Daoy (cell line): ENCODE measurements at regions not wholly inside any gene's neighbourhood (a gene's known extent, or its start where the extent isn't known, plus 50 kb on each side); places are given as distances from the start of the nearest gene placed in this dataset.

ENCODE experiments used
- DNase-seq: peaks from one replicate; pipeline ENCODE4 v3.0.0-alpha.2; 2015; ENCODE audit warnings: low read depth

GRCh38 chr1:58890609-58891008, 106.8 kb upstream of the JUN start:
- no peak for DNase-seq

- no peak for DNase-seq
Measured at GRCh38 chr1:58891347-58891746, 107.5 kb upstream of the JUN start.

DNA sequence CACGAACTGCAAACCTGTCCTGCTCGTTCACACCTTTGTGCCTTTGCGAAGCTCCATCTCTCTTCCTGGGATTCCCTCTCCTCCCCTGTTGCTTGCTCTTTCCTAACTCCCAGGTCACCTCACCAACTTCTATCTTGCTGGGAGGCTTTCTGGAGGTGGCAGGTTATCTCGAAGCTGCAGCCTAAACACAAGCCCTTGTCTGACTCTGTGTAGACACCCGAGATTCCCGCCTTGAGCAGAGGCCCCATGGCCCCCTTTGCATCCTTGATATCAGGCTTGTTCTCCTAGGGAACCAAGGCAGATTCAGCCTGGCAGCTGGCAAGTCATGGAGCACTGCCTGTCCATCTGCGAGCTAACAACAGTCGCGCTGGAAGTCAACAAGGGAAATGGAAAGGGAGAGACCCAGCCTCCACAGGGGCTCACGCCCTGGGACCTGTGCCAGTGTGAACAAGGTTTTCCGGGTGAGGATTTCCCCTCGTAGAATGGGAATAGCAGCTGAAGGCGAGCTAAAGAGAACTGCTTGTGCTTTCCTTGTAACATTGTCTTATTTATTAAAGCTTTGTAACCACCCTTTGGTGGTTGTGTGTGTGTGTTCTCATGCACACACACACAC, 109.5 kb upstream of the JUN start:
- DNase-seq: no peak

DNA sequence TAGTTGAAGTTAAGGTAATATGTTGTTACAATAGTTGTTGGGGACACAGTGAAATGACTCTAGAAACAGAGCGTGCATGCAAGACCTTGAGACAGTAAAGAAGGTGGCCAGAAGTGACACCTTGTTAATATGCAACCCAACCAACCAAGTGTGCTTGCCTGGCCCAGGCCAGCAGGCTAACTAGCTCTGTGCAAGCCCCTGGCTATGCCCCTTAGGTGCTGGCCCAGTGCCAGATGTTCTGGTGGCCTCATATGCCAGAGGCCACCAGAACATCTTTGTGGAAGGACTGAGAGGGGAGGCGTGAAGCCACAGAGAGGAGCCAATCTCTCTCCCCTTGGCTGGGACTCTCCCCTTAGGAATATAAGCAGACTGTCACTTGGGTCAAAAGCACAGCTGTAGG, 111.2 kb upstream of the JUN start:
- no peak for DNase-seq

GRCh38 chr1:58895559-58896145, 111.8 kb upstream of the JUN start:
- no peak for DNase-seq

DNA sequence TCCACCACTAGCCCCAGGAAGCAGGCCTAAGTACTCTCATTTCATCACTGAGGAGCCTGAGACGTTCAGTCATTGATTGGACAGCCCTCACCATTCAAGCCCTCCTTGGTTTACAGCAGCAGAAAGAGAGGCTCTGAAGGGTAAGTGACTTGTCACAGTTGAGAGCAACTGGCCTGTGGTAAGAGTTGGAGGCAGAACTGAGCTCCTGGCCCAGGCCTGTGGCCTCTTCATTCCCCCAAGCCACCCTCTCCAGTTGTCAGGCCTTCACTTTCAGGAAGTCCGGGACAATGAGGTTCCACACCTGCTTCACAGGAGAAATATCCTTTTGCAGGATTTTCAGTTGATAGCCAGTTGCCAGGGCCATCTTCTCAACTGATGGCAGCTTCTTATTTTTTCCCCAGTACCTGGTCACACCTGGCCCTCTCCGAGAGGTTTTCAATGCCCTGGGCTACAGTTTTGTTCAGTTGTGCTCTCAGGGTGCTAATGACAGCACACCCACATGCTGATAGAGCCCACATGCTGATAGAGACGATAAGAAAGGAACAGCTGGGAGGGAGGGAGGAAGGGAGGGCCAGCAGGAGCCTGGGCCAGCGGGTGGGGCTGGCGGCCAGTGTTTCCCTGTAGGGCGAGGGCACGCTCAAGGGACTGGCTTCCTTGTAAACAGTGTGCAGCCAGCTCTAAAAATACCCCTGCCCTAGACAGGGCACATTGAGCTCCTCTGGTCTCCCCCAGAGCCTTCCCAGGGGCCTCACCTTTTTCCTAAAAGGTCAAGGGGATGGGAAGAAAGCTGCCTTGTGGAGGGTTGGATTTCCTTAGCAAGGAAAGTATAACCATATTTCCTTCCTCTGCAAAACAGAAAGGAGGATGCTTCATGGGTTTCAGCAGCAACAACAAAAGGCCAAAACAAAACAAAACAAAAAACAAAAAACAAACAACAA, 112.7 kb upstream of the JUN start:
- DNase-seq: peak; percentile 58

GRCh38 chr1:58898739-58899586, 115.1 kb upstream of the JUN start:
- no peak for DNase-seq

DNA sequence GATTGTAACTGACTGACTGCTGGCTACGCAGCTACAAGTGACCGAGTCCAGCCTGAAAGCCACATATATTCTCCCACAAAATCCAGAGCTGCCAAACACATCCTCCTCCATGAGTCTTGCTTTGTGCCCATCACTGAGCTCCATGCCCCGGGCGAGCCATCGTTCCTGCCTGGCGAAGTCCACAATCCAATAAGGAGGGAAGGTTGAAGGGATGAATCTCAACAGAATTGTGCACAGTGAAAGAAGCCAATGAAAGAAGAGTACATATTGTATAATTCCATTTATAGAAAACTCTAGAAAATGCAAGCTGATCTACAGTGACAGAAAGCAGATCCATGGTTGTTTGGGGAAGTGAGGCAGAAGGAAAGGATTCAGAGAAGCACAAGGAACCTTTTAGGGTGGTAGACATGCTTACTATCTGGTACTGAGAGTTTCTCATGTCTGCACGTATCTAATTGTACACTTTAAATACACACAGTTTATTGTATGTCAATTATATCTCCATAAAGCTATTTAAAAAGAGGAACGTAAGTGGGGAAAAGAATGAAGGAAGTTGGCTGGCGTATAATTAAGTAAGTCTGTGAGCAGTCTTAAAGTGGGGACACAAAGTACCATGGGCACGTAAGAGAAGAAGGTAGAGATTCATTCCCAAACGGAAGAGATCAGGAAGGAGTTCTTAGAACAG, 115.9 kb upstream of the JUN start:
- DNase-seq: no peak

DNA sequence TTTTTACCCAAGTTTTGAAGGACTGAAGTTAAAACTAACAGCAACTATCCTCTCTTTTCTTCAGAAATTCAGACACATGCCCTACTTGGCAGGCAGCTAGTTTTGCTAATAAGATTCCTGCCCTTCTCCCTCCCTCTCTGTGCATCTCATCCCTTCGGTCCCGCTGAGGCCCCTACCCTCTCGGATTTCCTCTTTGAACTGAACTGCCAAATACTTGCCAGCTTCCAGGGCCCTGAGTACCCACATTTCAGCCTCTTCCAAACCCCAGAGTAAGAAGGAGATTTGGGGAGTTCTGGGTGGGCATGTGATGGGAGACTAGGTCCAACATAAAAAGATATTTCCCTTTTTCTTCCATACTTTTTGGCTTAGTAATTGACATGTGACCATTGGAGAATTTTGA, 116.5 kb upstream of the JUN start:
- DNase-seq: no peak

GRCh38 chr1:58901008-58901407, 117.2 kb upstream of the JUN start:
- no peak for DNase-seq

DNA sequence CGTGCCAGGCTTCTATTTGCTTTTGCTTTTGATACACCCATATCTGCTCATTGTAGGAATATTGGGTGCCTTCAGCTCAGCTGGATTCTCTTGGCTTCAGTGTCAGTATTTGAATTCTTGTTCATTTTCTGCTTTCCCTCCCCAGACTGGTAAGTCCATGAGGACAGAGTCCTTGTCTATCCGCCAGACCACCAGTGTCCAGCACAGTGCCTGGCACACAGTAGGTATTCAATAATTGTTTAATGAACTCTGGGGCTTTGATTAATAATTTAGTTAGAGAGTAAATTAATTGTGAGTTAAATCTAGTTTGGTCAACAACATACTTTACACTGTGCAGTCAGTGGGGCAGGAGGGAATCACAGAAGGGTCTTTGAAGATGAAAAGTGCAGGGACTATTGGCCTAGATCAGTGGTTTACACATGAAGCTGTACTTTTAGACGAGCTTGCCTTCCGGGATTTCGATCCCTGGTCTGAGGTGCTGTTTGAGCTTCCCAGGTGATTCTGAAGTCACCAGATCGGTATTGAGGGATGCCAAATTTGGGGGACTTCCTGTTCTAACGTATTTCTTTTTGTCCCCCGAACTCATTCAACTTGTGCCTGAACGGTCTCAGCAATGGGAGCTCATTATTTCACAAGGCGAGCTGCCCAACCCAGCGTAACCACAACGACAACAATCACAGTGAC, 119.1 kb upstream of the JUN start:
- DNase-seq: no peak

DNA sequence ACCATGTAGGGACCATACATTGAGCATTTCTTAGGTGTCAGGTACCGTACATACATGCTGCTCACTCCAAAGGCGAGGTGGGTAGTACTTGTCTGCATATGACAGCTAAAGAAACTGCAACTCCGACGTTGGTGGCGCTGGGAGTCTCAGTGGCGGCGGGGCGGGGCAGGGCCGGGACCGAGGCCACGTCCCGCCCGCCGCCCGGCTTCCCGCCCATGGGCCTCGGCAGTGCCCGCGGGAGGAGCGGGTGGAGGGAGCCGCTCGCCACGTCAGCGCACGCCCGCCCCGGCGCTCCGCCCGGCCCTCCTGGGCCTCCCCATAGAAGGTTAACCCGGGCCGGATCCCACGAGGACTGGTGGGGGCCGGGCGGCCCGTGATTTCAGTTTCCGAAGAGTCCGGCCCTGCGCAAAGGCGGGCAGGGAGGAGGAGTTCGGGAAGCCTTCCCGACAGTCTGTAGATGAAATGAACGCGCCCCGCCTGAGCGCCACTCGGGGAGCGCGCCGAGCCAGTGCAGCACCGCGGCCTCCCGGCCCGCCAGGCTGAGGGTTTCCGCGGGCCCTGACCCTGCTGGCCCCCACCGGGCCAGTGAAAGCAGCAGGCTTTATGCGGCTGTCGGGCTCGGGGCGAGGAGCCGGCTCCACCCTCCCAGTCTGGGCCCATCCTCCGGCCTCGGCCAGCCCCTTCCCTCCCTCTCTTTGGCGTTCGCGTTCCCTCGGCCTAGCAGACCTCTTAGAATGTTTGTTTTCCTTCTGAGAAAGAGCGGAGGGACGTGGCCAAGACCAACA, 119.9 kb upstream of the JUN start:
- peak; percentile 94 for DNase-seq

- DNase-seq: no peak
Measured at GRCh38 chr1:58904299-58905125, 120.7 kb upstream of the JUN start.

- no peak for DNase-seq
Measured at GRCh38 chr1:58905126-58905490, 121.3 kb upstream of the JUN start.

DNA sequence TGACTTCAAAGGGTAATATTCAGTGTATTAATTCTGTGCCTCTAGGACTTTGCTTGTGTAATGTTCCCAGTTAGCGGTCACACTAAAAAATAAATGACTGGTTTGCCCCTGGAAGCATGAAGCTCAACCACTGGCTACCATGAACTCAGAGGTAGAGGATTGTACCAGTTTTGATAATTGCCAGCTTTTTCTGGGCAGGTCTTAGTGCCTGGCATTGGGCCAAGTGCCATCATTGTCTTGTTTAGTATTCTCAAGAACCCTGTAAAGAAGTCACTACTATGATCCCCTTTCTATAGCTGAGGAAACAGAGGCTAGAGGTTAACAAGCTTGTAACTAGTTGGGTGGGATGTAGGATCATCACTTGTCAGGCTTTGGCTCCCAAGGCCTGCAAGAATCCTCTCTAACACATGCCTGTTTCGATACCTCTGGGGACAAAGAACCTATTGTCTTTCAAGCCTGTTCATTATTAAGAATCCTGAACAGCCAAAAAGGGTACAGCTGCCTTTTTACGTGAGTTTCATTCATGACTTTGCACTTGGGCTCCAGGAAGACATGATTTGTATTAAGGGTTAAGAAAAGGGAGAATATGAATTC, 121.9 kb upstream of the JUN start:
- DNase-seq: no peak

DNA sequence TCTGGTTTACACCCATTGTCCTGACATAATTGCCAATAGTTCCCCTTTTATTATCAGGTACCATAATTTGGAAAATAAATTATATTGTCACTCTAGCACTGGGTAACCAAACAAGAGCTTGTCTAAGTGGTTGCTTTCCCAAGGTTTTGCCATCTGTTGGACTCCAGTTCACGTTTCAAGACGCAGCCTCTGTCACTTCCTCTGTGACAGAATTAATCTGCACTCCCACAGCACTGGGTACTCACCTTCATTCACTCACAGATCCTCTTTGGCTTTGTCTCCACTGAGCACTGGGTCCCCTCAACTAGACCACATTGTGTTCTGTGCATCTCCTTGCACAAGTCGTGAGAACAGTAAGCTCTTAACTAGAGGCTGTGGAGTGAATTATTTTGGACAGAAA, 123.6 kb upstream of the JUN start:
- DNase-seq: no peak

GRCh38 chr1:58908561-58909560, 125.0 kb upstream of the JUN start:
- DNase-seq: peak; percentile 82
